CD4-positive, alpha-beta T cell treated with Interleukin-10 for 1 hour (primary cell): ENCODE measurements at regions not wholly inside any gene's neighbourhood (a gene's known extent, or its start where the extent isn't known, plus 50 kb on each side); places are given as distances from the start of the nearest gene placed in this dataset.

Experiments used
- DNase-seq: peaks from one replicate; pipeline ENCODE4 v3.0.0-alpha.2; 2020

DNA sequence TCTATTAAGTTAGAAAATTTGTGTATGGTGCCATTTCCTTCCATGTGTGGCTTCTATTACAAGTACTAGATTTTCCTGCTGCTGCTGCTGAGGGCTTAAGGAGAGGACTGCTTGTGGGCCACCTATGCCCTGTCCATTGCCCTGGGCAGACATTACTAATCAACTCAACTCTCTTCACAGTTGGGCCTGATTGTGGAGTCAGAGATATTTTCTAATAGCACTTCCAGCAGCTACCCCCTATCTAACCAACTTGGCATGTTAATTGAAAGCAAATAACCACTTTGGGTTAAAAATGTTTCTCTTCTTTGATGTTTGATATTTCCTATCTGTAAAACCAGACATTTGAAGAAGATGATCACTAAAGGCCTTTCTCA lies 242.0 kb downstream of the EDEM1 start:
- DNase-seq = no peak

DNA sequence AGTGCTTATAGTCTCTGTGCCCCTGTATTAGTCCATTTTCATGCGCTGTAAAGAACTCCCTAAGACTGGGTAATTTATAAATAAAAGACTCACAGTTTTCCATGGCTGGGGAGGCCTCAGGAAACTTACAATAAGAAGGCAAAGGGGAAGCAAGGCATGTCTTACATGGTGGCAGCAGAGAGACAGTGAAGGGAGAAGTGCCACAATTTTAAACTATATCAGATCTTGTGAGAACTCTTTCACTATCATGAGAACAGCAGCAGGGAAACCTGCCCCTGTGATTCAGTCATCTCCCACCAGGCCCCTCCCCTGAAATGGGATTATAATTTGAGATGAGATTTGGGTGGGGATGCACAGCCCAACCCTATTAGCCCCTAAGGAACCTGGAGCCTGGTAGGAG lies 243.2 kb downstream of the EDEM1 start:
- no peak for DNase-seq

DNA sequence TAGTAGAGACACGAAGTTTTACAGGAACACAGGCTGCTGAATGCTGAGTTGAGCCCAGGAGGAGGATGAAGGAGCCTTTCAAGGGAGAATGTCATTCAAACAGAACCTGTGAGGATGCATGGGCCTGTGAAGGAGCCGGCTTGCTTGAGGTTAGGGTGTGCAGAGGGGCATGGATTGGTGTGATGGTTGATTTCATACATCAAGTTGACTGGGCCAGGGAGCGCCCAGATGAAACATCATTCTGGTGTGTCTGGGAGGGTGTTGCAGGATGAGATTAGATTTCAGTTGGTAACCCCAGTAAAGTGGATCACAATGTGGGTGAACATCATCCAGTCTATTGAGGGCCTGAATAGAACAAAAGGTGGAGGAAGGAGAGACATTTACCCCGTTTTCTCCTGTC lies 243.6 kb downstream of the EDEM1 start:
- no peak for DNase-seq

DNA sequence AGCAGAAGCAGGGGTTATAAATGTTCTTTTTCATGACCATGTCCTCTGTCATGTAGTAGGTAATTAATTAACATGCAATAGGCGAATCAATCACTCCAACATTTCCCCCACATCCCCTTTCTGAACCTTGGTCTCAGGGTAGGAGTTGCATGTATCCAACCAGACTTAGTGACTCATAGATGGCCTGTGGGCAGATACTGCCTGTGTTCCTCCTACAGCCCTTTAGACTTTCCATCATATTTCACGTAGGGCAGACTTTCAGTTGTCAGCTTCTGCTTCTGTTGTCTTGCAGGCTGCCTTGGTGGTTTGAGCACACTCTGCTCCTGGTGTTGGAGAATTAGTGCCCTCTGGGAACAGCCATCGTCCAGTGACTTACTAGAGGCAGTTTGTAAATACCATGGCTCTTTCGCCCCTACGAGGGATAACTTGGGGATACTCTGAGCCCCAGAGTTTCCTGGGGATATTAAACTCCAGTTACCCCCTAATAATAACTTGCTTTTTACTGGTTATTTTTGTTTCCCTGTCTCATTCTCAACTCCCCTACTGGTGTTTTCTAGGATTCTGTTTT lies 244.4 kb downstream of the EDEM1 start:
- DNase-seq = no peak

DNA sequence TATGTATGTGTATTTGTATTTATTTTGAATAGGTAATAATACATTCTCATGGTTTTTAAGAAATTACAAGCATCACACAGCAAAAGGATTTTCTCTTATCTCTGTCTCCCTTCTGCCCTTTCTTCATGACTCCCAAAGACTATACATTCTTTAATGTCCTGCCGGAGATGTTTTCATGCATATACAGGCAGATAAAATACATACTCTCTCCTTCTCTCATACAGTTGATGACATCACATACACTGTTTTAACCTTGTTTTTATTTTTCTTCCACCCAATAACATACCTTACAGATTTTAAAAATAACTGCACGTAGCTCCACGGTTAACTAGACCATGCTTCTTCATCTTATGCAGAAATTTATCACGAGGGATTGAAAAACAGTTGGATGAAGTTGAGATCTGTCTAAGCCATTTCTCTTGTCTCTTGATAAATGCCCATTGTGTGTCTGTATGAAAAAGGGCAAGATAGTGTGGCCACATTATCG lies 249.8 kb downstream of the EDEM1 start:
- no peak for DNase-seq

DNA sequence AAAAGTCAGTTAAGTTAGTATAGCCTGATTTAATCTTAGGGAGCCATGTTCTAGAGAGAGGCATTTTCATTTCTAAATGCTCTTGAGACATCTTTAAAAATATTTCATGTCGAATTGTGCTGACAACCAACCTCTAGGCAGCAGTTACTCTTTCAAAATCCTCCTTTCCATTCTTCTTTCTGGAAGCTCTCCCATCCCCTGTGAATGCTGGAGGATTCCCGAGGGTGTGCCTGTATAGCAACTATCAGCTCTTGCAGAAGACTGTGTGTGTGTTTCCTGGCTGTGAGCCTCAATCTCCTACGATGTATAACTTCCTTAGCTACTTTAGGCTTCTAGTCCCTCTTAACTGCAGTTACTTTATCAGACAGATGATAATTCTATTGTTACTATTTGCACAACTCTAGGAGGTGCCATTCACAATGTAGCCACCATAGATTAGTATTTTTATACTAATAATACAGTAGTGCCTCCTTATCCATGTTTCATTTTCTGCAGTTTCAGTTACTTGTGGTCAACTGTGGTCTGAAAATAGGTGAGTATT lies 250.3 kb downstream of the EDEM1 start:
- no peak for DNase-seq

DNA sequence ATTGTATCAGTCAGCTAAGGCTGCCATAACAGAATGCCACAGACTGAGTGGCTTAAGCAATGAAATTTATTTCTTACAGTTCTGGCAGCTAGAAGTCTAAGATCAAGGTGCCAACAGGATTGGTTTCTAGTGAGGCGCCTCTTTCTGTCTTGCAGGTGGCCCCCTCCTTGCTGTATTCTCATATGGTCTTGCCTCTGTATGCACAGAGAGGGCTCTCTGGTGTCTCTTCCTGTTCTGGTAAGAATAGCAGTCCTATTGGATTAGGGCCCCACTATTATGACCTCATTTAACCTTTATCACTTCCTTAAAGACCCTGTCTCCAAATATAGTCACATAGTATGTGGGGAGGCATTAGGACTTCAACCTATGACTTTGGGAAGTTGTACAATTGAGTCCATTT lies 253.9 kb downstream of the EDEM1 start:
- DNase-seq = no peak

DNA sequence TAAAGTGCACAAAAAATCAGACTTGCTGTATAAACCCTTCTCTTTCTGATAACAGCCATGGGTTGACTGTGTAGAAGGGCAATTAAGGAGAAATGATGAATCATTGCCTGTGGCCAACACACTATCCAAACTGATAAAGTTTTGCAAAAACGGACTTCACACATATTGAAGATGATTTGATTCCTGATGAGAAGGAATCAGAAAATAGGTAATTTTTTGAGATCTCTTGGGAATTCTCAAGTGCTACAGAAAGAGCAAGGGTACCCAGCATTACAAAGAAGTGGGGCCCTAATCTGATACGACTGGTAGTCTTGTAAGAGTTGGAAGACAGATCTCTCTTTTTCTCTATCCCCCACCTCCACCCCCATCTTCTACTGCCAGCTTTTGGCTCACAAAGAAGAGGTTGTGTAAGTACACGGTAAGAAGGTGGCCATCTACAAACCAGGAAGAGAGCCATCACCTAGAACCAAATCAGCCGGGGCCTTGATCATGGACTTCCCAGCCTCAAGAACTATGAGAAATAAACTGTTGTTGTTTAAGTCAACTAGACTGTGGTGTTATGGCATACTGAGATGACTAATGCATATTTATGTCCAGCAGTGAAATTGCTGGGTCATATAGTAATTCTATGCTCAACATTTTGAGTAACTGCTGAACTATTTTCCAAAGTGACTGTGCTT lies 254.7 kb downstream of the EDEM1 start:
- DNase-seq = no peak

DNA sequence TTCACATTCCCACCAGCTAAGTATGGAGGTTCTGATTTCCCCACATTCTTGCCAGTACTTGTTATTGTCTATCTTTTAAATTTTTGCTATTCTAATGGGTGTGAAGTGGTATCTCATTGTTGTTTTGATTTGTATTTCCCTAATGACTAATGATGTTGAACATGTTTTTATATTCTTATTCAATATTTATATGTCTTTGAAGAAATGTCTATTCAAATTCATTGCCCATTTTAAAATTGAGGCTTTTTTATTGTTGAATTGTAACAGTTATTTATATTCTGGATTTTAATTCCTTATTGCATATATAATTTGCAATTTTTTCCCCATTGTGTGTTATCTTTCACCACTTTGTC lies 255.3 kb downstream of the EDEM1 start:
- DNase-seq = no peak

DNA sequence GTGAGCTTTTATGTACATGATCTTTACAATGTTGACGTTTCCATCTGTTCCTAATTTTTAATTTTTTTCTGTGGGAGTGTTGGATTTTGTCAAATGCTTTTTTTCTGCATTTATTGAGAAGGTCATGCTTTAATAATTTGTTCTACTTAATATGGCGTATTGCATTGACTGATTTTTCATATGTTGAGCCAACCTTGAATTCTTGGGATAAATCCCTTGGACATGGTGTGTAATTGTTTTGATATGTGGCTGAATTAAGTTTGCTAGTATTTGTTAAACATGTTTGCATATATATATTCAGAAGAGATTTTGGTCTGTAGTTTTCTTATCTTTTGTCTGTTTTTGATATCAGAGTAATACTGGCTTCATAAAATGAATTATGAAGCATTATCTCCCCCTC lies 256.7 kb downstream of the EDEM1 start:
- DNase-seq = no peak

DNA sequence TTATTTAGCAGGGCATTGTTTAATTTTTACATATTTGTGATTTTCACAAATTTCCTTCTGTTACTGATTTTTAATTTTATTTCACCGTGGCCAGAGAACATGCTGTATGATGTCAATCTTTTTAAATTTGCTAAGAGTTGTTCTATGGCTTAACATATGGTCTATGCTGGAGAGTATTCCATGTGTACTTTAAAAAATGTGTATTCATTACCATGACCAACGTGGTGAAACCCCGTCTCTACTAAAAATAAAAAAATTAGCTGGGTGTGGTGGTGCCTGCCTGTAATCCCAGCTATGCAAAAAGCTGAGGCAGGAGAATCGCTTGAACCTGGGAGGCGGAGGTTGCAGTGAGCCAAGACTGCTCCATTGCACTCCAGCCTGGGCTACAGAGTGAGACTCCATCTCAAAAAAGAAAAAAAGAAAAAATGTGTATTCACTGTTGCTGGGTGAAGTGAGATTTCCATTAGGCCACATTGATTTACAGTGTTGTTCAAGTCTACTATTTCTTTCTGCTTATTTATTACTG lies 258.2 kb downstream of the EDEM1 start:
- DNase-seq = no peak

DNA sequence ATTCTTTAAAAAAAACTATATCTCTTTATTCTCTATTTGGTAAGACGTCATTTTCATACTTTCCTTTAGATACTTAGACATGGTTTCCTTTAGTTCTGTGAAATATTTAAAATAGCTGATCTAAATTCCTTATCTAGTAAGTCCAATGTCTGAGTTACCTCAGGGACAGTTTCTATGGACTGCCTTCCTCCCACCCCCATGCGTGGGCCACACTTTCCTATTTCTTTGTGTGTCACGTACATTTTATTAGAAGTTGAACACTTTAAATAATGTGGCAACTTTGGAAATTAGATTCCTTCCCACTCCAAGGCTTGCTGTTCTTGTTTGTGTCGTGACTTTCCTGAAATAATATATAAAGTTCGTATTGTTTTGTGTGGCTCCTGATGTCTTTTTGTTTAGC lies 260.7 kb downstream of the EDEM1 start:
- DNase-seq = no peak

DNA sequence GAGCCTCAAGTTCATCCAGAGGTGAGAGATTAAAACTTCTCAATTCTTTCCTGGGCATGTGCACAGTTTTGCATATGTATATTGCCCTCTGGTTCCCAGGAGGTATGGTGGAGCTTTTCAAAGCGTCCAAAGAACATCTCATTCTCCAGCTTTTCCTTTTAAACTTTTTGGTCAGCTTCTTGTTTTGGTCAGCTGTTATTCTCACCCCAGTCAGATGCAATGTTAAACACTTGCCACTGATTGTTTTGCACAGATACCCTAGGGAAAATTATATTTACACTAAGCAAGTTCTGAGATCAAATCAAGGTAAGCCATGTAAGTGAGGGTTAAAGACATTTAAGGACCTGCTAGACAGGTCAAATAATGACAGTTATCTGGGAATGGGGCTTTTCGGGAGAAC lies 261.3 kb downstream of the EDEM1 start:
- no peak for DNase-seq

DNA sequence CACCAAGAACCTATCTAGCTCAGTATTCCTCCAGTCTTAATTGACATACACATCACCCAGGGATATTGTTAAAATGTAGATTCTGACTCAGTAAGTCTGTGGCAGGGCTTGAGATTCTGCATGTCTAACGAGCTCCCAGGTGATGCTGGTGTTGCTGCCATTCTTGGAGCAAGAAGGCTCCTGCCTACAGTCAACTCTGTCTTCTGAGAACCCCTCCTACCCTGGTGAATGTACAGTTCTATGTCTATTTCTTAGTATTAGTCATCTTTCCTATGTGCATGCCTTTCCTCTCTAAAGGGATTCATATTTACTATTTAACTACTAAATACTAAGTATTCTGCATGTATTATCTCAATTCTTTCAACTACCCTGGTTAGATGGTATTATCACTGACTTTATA lies 268.7 kb downstream of the EDEM1 start:
- no peak for DNase-seq

DNA sequence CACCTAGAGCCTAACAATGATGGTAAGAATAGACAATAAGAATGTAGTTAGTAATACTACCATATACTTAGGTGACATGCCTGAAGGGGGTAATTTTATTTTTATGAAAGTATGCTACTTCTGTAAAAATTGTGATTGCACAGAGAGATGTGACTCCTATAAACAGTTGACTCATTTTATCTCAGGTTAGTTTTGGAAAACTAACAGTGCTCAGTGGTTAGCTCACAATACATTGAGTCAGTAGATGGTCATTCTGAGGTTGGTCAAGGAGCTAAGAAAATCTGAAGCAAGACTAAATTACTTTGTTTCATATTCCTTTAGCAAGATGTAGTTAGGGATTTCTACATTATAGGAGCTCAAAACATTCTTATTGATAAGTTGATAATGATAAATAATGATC lies 271.0 kb downstream of the EDEM1 start:
- no peak for DNase-seq

DNA sequence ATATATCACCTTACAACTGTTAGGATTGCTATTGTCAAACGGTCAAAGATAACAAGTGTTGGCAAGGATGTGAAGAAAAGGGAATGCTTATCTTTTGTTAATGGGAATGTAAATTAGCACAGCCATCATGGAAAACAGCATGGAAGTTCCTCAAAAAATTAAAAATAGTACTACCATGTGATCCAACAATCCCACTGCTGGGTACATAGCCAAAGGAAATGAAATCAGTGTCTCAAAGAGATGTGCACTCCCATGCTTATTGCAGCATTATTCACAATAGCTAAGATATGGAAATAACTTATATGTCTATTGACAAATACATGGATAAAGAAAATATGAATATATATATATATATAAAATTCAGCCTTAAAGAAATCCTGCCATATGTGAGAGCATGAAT lies 274.6 kb downstream of the EDEM1 start:
- no peak for DNase-seq

DNA sequence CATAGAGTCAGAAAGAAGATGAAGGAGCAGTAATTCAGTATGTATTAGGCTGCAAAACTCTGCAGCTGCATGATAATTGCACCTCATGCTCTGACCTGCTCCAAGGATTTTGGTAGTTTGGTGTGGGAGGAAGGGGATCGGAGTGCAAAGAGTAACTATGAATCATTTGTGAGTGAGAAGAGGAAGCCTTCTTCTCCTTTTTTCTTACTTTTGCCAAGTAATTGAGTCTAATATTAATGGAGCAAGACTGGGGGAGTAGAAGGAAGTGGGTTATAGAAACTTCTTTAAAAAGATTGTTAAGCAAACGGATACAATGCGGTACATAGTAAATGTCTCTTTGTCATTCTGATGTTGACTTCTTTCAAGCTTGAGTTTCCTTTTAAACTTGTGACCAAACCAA lies 276.5 kb downstream of the EDEM1 start:
- no peak for DNase-seq

DNA sequence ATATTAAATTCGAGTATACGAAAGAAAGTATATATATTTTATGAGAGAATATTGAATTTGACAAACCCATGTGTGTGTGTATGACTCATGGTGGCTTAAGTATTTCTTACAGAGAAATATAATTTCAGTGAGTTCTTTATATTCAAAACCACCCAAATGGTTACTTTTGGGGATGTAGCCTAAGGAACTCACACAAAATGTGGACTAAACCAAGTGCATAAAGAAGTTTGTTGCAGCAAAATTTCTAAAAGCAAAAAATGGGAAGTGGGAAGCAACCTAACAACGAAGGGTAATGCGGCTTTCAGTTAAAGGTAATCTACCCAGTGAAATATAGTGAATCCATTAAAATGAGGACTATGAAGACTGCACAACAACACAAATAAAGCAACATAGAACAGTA lies 277.1 kb downstream of the EDEM1 start:
- DNase-seq = no peak

DNA sequence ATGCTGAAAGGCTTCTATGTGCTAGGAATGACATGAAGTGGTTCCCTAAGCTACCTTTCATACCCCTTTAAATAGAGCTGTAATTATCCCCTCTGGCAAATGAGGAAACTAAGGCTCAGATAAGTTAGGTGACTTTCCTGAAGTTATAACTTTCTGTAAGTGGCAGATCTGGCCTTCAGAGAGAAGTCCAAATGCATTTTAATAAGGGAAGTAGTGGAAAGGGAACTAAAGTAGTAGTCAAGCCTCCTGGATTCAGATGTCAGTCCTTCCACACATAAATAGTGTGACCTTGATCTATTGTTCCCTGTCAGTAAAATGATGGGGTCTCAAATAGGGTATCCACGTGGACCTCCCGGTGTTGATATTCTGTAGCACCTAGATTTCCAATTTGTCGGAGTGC lies 277.7 kb downstream of the EDEM1 start:
- no peak for DNase-seq

DNA sequence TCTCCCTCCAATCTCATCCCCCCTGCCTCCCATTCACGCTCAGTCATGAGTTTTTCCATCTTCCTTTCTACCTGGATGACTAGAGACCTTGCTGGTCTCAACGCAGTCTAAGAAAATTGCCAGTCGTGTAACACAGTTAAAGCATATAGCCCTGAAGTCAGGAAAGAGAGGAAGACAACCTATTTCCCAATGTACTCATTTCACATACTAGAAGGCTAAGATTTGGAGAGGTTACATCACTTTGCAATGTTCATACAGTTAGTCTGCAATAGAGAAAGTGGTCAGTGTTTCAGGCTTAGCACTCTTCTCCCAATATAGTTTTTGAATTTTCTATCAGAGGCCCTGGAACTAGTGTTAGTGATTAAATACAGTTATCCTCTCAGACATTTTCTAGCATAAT lies 278.6 kb downstream of the EDEM1 start:
- no peak for DNase-seq

DNA sequence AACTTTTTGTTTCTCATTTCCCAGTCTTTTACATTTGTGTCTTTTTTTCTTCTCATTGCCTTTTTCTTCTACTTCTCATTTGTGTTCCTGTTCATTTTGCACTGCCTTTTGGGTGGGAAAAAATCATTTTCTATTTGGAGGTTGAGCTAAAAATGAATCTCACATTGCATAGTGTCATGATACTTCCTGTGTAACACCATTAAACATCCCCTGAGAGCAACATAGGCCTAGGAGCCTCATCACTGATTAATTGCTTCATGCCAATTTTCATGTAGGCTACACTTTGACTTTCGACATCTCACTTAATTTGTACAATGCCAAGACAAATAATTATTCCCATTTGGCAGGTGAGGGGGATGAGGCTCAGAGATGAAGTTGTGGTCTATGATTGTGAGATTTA lies 279.2 kb downstream of the EDEM1 start:
- no peak for DNase-seq

DNA sequence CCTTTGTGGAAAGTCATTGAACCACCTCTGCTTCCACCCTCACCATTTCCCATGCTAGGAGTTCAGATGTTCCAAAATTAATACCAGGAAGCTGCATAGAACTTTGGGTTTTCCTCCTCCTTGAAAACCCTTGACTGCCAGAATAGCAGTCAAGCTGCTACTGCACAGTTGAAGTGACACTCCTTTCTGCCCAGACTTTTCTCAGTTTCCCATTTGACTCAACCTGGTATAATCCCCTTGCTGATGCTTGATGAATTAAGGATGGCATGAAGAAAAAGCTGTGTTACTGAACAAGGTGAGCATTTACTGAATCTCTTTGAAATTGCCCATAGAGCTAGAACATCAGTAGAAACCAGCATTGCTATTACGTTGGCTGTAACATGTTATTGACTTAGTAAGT lies 286.0 kb downstream of the EDEM1 start:
- DNase-seq = no peak

DNA sequence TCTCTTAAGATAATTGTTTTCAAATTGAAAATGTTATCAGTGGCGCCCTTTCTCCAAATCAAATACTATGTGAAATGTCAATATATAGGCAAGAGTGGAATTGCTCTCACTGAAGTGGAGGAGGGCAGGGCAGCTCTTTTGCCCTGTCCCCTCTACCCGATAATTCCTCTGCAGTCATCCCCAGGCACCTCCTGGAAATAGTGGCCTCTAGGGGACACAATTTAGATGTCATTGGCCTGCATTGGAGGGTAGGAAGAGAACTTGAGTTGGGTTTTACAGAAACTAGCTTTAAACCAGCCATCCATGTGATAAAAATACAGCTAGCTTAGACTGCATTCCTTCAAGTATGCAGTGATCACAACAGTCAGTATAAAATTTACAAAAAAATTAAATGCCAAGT lies 288.9 kb downstream of the EDEM1 start:
- no peak for DNase-seq

DNA sequence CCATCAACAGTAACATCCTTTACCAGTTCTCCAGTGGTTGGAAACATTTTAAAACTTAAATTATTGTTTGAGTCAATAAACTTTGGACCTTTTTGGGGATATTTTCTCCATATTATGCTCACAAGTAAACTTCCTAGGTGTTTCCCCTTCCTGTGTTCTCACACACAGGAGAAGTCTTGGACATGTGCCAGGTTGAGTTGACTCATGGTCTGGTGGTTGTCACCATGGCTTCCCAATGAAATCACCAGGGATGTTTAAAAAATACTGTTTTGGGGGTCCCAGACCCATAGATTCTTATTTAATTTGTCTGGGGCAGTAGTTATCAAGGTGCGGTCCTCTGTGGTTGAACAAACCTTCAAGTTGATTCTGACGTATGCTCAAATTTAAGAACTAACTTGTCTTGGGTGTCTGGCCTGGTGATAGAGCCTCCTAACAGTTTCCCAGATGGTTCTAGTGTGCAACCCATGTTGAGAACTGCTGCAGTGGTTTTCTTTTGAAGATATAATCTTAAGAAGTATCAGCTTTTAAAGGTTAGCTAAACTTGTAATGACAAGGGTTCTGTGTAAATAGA lies 291.8 kb downstream of the EDEM1 start:
- DNase-seq = no peak

DNA sequence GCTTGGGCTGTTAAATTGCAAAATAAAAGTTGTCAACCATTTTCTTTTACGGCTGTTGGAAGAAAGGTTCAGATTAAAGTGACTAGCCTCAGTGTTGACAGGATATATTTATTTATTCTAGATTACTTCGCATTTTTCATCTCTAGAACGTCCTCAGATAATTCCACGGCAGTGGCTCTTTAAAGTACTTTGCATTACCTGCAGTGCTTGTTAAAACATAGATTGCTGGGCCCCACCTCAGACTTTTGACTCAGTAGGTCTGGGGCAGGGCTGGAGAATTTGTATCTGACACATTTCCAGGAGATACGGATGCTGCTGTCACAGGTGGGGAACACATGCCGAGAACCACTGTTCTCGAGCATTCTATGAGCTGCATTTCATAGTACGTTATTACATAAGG lies 292.7 kb downstream of the EDEM1 start:
- no peak for DNase-seq
